ENCODE measurements at regions not wholly inside any gene's neighbourhood (a gene's known extent, or its start where the extent isn't known, plus 50 kb on each side); places are given as distances from the start of the nearest gene placed in this dataset.

- no peak for TF ChIP-seq ZNF281 (CRISPR knock-in tag; IDR thresholded peaks at IDR 0.05)
- TF ChIP-seq GTF2I (CRISPR knock-in tag; conservative IDR thresholded peaks at IDR 0.05) = no peak
- TF ChIP-seq ATF3 (CRISPR knock-in tag; conservative IDR thresholded peaks at IDR 0.05) = no peak
- no peak for TF ChIP-seq ELF4 (CRISPR knock-in tag; IDR thresholded peaks at IDR 0.05; ENCODE audit: low read depth)
Measured at GRCh38 chr5:163838738-163839137, 333.3 kb downstream of the MAT2B start (continued).

GRCh38 chr5:163846512-163846911 is 341.1 kb downstream of the MAT2B start:
- CTCF ChIA-PET = no interaction called here
- POLR2A ChIA-PET = no interaction called here
- no peaks in the 10 kb centered on the region for H3K9me3 Mint-ChIP-seq
- H3K36me3 Mint-ChIP-seq = no peaks in the 10 kb centered on the region
- no peaks in the 10 kb centered on the region; the same call in 1 of the 2 replicates for H3K27me3 Mint-ChIP-seq (ENCODE audit: low read depth)
- DNase-seq (ENCODE audit: low spot score) = no peak
- H3K27ac Mint-ChIP-seq = no peak overlapping the region
- H3K4me1 Mint-ChIP-seq = no peaks in the 10 kb centered on the region
- no peak for ATAC-seq
- no peak overlapping the region for H3K4me3 Mint-ChIP-seq
- TF ChIP-seq NFATC4 (CRISPR knock-in tag; IDR thresholded peaks at IDR 0.05) = no peak
- TF ChIP-seq IRF2 (CRISPR knock-in tag; IDR thresholded peaks at IDR 0.05; ENCODE audit: borderline replicate concordance, low read depth) = no peak
- TF ChIP-seq NFYB (CRISPR knock-in tag; conservative IDR thresholded peaks at IDR 0.05; ENCODE audit: low read depth) = no peak
- TF ChIP-seq SOX15 (CRISPR knock-in tag; IDR thresholded peaks at IDR 0.05) = no peak
- TF ChIP-seq TEAD1 (CRISPR knock-in tag; IDR thresholded peaks at IDR 0.05) = no peak
- TF ChIP-seq ZSCAN18 (CRISPR knock-in tag; IDR thresholded peaks at IDR 0.05) = no peak
- TF ChIP-seq ZNF425 (CRISPR knock-in tag; conservative IDR thresholded peaks at IDR 0.05) = no peak
- TF ChIP-seq TCF7 (CRISPR knock-in tag; IDR thresholded peaks at IDR 0.05; ENCODE audit: low read depth) = no peak
- TF ChIP-seq ATF2 (CRISPR knock-in tag; IDR thresholded peaks at IDR 0.05; ENCODE audit: borderline replicate concordance, low read depth) = no peak
- no peak for TF ChIP-seq NR3C1 (CRISPR knock-in tag; conservative IDR thresholded peaks at IDR 0.05; ENCODE audit: low read depth)
- TF ChIP-seq ZNF671 (CRISPR knock-in tag; IDR thresholded peaks at IDR 0.05) = no peak
- no peak for TF ChIP-seq ZNF396 (CRISPR knock-in tag; IDR thresholded peaks at IDR 0.05; ENCODE audit: borderline replicate concordance)
- no peak for TF ChIP-seq E2F5 (CRISPR knock-in tag; IDR thresholded peaks at IDR 0.05)
- TF ChIP-seq CBFB (CRISPR knock-in tag; IDR thresholded peaks at IDR 0.05; ENCODE audit: low read depth) = no peak
- TF ChIP-seq ZNF317 (CRISPR knock-in tag; IDR thresholded peaks at IDR 0.05; ENCODE audit: borderline replicate concordance, low read depth) = no peak
- no peak for TF ChIP-seq FOXP4 (CRISPR knock-in tag; IDR thresholded peaks at IDR 0.05)
- no peak for TF ChIP-seq GABPB1 (CRISPR knock-in tag; IDR thresholded peaks at IDR 0.05)
- no peak for TF ChIP-seq IRF1 (CRISPR knock-in tag; IDR thresholded peaks at IDR 0.05)
